GM23338 (cell line): ENCODE measurements at regions not wholly inside any gene's neighbourhood (a gene's known extent, or its start where the extent isn't known, plus 50 kb on each side); places are given as distances from the start of the nearest gene placed in this dataset.

Experiments used
- ATAC-seq: fragments of 200-7000 bp; cut with Tn5 transposase; 3 replicates; pipeline ENCODE4 v1.9.1; 2020
- DNase-seq: peaks from one replicate; pipeline ENCODE4 v3.0.0-alpha.2; 2015; ENCODE audit warnings: low spot score
- H2AFZ ChIP-seq: fragments of 200-600 bp; sonication (generic); 2 replicates; pipeline ENCODE4 v1.8.0; 2016; ENCODE audit warnings: antibody characterized with exemption, mild to moderate bottlenecking, moderate library complexity
- H3F3A ChIP-seq: fragments of 200-600 bp; sonication (generic); replicated peaks from 2 replicates; pipeline ENCODE4 v1.8.0; 2017; ENCODE audit warnings: antibody characterized with exemption, mixed run types, low read depth
- H3K27ac ChIP-seq: fragments of 200-600 bp; sonication (generic); 2 replicates; pipeline ENCODE4 v1.6.1; 2016; ENCODE audit warnings: low read depth
- H3K27me3 ChIP-seq: fragments of 200-600 bp; sonication (generic); 2 replicates; pipeline ENCODE4 v1.8.0; 2016; ENCODE audit warnings: mild to moderate bottlenecking, mixed run types, moderate library complexity; ENCODE audit not compliant: insufficient read depth
- H3K36me3 ChIP-seq: fragments of 200-600 bp; sonication (generic); 2 replicates; pipeline ENCODE4 v1.8.0; 2016; ENCODE audit warnings: mild to moderate bottlenecking; ENCODE audit not compliant: insufficient read depth
- H3K4me1 ChIP-seq: fragments of 200-600 bp; sonication (generic); 2 replicates; pipeline ENCODE4 v1.8.0; 2016; ENCODE audit warnings: mild to moderate bottlenecking, moderate library complexity; ENCODE audit not compliant: insufficient read depth
- H3K4me2 ChIP-seq: fragments of 200-600 bp; sonication (generic); 2 replicates; pipeline ENCODE4 v1.7.1; 2017; ENCODE audit warnings: mixed run types
- H3K4me3 ChIP-seq: fragments of 200-600 bp; sonication (generic); 2 replicates; pipeline ENCODE4 v1.6.1; 2016; ENCODE audit warnings: mixed run types
- H3K79me2 ChIP-seq: fragments of 200-600 bp; sonication (generic); replicated peaks from 2 replicates; pipeline ENCODE4 v1.8.0; 2017; ENCODE audit warnings: mild to moderate bottlenecking; ENCODE audit not compliant: insufficient read depth
- H3K9me2 ChIP-seq: fragments of 200-600 bp; sonication (generic); 2 replicates; pipeline ENCODE4 v1.8.0; 2017; ENCODE audit not compliant: insufficient read depth
- H4K20me1 ChIP-seq: fragments of 200-600 bp; sonication (generic); replicated peaks from 2 replicates; pipeline ENCODE4 v1.8.0; 2017; ENCODE audit warnings: mild to moderate bottlenecking; ENCODE audit not compliant: insufficient read depth
- H3K27ac Mint-ChIP-seq: 2 replicates; pipeline ENCODE4 v1.8.0; 2020; ENCODE audit warnings: inconsistent platforms, mild to moderate bottlenecking, moderate library complexity, mixed read lengths
- H3K27me3 Mint-ChIP-seq: 3 replicates; pipeline ENCODE4 v1.8.0; 2022; ENCODE audit warnings: low read depth, mild to moderate bottlenecking, moderate library complexity, mixed read lengths, inconsistent platforms; ENCODE audit not compliant: insufficient read depth, poor library complexity
- H3K36me3 Mint-ChIP-seq: 3 replicates; pipeline ENCODE4 v1.8.0; 2021; ENCODE audit warnings: low read depth, mild to moderate bottlenecking, inconsistent platforms, moderate library complexity, mixed read lengths
- H3K4me1 Mint-ChIP-seq: 3 replicates; pipeline ENCODE4 v1.8.0; 2020; ENCODE audit warnings: mild to moderate bottlenecking, inconsistent platforms, mixed read lengths
- H3K4me3 Mint-ChIP-seq: 3 replicates; pipeline ENCODE4 v1.8.0; 2021; ENCODE audit warnings: moderate library complexity, mild to moderate bottlenecking, inconsistent platforms, mixed read lengths
- H3K9me3 Mint-ChIP-seq: 3 replicates; pipeline ENCODE4 v1.8.0; 2020; ENCODE audit warnings: moderate library complexity, mild to moderate bottlenecking, inconsistent platforms, mixed read lengths
- CTCF ChIP-seq, 2 experiments: fragments of 200-600 bp in 1 of 2; sonication (generic) in 1 of 2; conservative IDR thresholded peaks; 2 replicates each; pipeline versions ENCODE4 v1.5.1 to v1.6.1; 2016 to 2017; ENCODE audit warnings: antibody characterized with exemption in 2 of 2, low read depth in 2 of 2, mild to moderate bottlenecking in 2 of 2, moderate library complexity in 1 of 2
- ETS1 ChIP-seq: IDR thresholded peaks from 2 replicates; pipeline ENCODE4 v1.6.1; 2016; ENCODE audit warnings: antibody characterized with exemption
- STAT1 ChIP-seq: IDR thresholded peaks from one replicate; pipeline ENCODE4 v1.6.1; 2016; ENCODE audit warnings: antibody characterized with exemption; ENCODE audit not compliant: unreplicated experiment
- ZNF331 ChIP-seq: fragments of 250-450 bp; sonication (Bioruptor Pico); IDR thresholded peaks from 2 replicates; pipeline ENCODE4 v1.5.0; 2020; ENCODE audit warnings: low read depth, mild to moderate bottlenecking, moderate library complexity
- ZNF462 ChIP-seq: fragments of 250-450 bp; sonication (Bioruptor Pico); IDR thresholded peaks from 2 replicates; pipeline ENCODE4 v1.5.0; 2020; ENCODE audit warnings: mild to moderate bottlenecking, moderate library complexity

- TF ChIP-seq ZNF462 (CRISPR knock-in tag) (no peak), STAT1 (no peak), ETS1 (no peak)
These were observed 76.6 kb upstream of the ITGA4 start (continued) for GRCh38 chr2:181380581-181380980.

- H3K4me3 Mint-ChIP-seq: no peak overlapping the region
- Histone ChIP-seq H4K20me1 (no peaks in the 10 kb centered on the region), H3K27ac (no peak overlapping the region)
These were observed 72.3 kb upstream of the ITGA4 start for GRCh38 chr2:181384923-181385322.

More at GRCh38 chr2:181384923-181385322, 72.3 kb upstream of the ITGA4 start:
- H3K4me1 Mint-ChIP-seq: no peaks in the 10 kb centered on the region
- no peak overlapping the region for H3K27ac Mint-ChIP-seq
- no peaks in the 10 kb centered on the region for H3K27me3 ChIP-seq
- H3K79me2 ChIP-seq: no peaks in the 10 kb centered on the region
- H3K27me3 Mint-ChIP-seq: no peaks in the 10 kb centered on the region
- ATAC-seq (no peak), DNase-seq (no peak)
- H3K36me3 Mint-ChIP-seq: no peaks in the 10 kb centered on the region
- no peak overlapping the region for H3K4me3 ChIP-seq
- H3K36me3 ChIP-seq: no peaks in the 10 kb centered on the region
- no peak overlapping the region for H2AFZ ChIP-seq
- no peaks in the 10 kb centered on the region for H3K9me2 ChIP-seq
- H3K4me2 ChIP-seq: no peak overlapping the region
- no peaks in the 10 kb centered on the region for H3K4me1 ChIP-seq
- H3K9me3 Mint-ChIP-seq: no peaks in the 10 kb centered on the region
- no peaks in the 10 kb centered on the region for H3F3A ChIP-seq
- TF ChIP-seq STAT1: no peak
- TF ChIP-seq CTCF (conservative IDR thresholded peaks at IDR 0.05; ENCODE audit: low read depth in 2 of 2): no peak
- no peak for TF ChIP-seq ZNF331 (CRISPR knock-in tag)
